DMS 273 treated with DMSO at 0.1 percent for 48 hours (cell line): ENCODE measurements at regions not wholly inside any gene's neighbourhood (a gene's known extent, or its start where the extent isn't known, plus 50 kb on each side); places are given as distances from the start of the nearest gene placed in this dataset.

Source experiments
- DNase-seq: peaks from one replicate; lab custom pipeline; 2025; lab: John Stamatoyannopoulos, UW

DNA sequence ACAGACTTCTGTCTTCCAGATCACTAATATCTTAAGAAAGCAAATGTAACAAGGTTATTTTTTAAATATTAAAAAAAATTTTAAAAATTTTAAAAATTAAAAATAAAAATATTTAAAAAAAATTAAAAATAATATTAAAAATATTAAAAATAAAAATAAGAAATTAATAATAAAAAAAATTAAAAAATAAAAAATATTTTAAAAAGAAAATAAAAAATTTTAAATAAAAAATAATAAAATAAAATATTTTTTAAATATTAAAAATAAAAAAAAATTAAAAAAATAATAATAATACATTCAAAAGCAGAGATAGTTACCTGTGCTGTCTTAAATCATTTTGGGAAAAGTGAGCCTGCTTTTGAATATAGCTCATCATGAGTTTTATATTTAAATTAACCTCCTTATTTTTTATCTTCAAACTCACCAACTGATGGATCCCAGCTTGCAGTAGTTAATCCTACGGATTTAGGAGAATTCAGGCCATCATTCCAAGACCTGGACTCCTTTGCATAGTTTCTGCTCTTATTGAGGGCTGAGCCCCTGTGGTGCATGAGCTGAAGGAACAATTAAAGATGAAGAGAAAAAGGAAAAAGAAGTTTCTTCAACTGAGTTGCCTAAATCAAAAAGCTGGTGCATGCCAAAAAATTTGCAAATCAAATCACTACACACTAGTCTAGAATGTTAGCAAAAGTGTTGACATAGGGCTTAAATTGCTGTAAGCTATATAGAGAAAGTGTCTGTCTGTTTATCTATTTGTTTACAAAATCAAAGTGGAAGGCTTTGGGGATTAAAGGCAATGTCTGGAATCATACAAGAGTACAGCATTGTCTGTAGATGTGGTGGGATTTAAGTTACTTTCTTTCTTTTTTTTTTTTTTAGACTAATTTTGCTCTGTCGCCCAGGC is 50.5 kb upstream of the ZNF438 start:
- DNase-seq = no peak

- peak; percentile 60 for DNase-seq
These were observed 52.1 kb upstream of the ZNF438 start for GRCh38 chr10:31083765-31084184.

DNA sequence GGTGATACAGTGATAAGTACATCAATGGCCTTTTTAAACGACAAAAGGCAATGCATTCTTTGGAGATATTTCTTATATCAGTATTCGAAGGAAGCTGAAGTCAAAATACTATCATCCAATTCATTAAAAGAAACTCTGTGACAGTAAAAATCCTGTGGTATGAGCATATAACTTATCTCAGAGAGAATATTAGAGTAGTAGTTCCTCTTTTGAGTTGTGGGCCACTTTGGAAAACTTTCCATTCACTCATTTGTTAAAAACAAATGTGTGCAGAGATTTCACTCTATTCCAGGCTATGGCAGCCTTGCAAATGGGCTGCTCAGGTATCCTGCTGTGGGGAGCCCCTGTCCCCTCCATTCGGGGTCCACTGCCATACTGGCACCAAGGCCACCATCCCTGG is 55.3 kb upstream of the ZNF438 start:
- no peak for DNase-seq

DNA sequence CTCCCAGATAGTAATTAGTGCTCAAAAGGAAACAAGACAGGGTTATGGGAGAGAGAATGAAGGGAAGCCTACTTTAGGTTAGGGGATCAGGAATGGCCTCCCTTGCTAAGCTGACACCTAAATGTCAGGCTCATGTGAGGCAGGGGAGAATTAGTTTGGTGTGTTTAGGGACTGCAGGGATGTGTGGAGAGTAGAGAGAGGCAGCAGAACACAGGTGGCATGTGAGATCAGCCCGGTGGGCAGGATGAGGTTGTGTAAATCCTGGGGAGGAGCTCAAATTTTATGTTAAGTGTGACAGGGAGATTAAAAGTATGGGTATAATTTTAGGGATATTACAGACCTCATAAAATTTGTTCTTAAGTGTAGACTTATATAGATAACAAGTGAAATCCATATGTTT is 56.2 kb upstream of the ZNF438 start:
- DNase-seq = no peak

- DNase-seq = no peak
These were observed 59.4 kb upstream of the ZNF438 start for GRCh38 chr10:31090894-31091607.

DNA sequence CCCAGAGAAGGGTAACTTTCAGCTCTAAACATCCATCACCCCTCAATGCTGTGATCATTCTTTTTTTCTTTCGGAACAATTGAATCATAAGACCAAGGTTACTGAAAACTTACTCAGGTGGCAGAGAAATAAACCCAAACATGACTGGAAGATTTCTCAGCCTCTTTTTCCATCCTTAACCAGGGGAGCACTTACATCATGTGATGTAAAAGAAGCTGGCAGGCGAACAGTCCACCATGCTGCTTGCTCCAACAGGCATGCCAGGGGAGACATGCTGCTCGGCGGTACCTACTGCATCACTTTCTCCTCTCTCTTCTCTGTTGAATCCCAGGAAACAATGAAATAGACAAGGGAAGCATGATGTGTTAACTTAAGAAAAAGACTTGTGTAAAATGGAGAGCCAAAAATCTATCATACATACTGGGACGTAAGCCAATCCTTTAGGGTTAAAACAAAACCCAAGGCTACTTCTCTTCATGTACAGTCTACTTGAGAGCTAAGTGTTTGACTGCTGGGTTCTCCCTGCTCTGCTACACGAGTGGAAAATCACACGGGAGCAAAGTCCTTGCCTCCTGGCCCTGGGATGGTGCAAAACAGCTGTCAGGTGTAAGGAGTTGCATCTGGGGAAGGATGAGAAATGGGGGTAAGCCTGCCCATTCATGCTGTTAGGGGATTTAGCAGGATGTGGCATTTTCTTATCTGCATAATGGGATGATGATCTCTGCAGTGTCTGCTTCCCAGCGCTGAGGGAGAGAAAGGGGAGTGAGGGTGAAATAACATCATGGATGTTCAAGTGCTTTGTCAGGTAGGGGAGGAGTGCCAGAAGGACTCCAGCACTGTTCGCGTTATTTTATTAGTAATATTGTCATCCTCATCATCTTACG is 64.3 kb upstream of the ZNF438 start:
- no peak for DNase-seq

GRCh38 chr10:31098046-31098445 is 66.4 kb upstream of the ZNF438 start:
- DNase-seq = no peak

DNA sequence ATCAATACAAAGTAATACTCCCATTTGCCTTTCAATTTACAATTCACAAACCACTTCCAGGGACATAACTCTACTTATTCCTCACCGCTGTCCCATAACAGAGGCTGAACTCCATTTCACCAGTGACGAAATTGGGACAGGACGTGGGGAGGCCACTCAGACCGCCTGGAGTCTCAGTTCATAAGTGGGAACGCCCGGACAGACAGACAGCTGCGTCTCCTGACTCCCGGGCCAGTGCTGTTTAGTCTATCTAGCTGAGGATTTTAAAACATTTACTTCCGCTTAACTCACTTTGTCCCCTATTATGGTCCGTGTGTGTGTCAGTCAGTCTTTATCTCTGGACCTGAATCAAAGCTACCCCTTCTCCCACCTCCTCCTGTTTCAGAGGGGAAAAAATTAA is 67.4 kb upstream of the ZNF438 start:
- no peak for DNase-seq

GRCh38 chr10:31099664-31100063 is 68.0 kb upstream of the ZNF438 start:
- DNase-seq = no peak

DNA sequence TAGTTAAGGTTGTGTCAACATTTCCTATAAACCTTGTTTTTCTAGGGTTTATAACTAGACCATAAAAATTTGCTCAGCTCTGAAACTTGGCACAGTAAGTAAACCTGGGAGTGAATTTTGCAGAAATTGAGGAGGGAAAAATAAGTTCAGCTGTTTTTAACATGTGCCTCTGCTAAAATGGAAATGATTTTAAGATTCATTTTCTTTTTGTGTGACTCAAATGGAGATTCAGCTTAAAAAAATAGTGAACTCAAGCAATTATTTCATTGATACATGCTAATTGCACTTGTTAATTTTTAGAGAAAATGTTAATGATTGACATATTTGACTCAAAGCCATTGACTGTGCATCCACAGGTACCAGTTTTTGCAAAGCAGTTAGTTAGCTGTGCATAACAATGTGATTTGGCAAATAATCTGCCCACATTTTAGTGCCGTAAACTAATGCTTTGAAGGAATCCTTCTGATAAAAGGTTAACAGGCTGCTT is 68.5 kb upstream of the ZNF438 start:
- DNase-seq = no peak

- no peak for DNase-seq
These were observed 69.0 kb upstream of the ZNF438 start for GRCh38 chr10:31100662-31101061.

GRCh38 chr10:31101123-31101522 is 69.5 kb upstream of the ZNF438 start:
- DNase-seq = no peak

- DNase-seq = no peak
These were observed 70.8 kb upstream of the ZNF438 start for GRCh38 chr10:31102421-31102820.

DNA sequence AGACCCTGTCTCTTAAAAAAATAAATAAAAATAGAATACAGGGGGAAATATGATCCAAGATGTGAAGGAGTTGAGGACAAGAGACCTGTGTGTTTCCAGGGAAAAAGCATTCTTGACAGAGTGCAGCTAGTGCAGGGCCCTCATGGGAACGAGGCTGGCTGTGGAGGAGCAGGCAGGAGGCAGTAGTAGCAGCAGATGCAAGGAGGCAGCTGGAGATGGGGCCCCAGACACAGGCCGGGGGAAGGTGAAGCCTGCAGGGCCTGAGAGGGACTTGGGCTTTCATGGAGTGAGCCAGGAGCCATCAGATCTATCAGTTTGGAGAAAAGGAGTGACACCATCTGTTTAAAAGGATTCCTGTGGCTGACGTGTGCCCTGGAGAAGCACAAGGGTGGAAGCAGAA is 71.4 kb upstream of the ZNF438 start:
- no peak for DNase-seq

DNA sequence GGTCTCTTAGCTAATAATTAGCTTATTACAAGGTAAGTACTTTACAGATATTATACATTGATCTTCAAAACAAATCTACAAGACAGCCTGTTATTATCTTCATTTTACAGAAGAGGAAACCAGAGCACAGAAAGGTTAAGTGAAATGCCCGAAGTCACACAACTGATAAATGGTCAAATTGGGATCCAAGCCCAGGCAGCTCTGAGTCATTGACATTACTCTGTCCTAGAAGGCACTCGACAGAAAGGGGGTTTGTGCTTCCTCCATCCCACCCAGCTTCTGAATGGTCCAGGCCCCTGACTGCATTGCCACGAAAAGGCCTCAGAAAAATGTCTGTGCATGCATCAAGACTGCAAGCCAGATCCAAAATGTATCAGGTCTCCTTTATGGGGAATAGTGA is 81.3 kb upstream of the ZNF438 start:
- DNase-seq = no peak

DNA sequence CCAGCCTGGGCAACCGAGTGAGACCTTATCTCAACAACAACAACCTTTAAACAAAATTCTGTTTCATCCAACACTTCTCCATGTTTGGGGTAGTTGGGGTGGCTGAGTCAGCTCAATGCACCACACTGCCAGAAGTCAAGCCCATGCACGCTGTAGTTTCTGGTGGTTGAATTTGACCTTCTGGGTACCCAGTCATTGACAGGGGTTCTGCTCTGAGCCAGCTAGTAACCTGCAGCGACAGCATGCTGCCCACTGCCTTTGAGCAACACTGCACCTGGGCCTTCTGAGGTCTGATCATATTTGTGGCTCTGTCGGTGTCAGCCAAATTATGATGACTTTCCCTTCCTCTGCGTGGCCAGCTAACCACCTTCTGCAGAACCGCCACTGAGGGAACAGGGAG is 84.6 kb upstream of the ZNF438 start:
- DNase-seq = no peak

DNA sequence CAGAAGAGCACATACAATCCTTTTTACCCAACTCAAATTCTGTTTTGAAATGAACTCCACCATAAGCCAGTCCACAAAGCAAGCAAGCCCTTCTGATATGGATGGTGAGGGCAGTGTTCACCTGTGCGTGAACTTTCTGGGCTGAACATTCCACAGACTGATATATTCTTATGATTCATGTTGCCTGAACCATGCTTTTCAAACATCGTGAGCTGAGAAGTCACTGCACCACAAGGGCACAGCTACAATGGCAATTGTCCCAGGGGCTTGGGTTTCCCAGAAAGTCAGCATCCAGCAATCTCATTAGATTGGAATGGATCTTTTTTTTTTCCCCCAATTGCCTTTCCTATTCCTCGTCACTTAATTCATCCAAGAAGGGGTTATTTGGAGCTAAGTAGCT is 86.9 kb upstream of the ZNF438 start:
- no peak for DNase-seq

DNA sequence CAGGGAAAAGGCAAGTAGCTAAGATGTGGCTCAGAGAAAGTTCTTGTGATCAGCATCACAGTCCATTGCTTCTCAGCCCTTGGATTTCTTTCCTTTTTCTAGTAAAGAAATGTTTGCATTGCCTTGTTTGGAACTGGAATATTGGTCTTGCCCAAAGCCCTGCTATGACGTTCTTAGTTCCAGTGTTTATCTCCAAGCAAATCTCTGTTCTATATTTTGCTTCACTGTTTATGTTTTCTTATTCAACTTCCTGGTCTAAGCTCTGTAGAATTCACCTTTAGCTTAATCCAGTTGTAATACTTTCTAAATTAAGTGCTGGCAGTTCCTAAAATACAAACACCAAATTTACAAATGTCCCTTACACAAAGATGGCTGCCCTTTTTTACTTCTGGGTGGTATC is 88.7 kb upstream of the ZNF438 start:
- DNase-seq = no peak

GRCh38 chr10:31120961-31121685 is 89.5 kb upstream of the ZNF438 start:
- DNase-seq = no peak

DNA sequence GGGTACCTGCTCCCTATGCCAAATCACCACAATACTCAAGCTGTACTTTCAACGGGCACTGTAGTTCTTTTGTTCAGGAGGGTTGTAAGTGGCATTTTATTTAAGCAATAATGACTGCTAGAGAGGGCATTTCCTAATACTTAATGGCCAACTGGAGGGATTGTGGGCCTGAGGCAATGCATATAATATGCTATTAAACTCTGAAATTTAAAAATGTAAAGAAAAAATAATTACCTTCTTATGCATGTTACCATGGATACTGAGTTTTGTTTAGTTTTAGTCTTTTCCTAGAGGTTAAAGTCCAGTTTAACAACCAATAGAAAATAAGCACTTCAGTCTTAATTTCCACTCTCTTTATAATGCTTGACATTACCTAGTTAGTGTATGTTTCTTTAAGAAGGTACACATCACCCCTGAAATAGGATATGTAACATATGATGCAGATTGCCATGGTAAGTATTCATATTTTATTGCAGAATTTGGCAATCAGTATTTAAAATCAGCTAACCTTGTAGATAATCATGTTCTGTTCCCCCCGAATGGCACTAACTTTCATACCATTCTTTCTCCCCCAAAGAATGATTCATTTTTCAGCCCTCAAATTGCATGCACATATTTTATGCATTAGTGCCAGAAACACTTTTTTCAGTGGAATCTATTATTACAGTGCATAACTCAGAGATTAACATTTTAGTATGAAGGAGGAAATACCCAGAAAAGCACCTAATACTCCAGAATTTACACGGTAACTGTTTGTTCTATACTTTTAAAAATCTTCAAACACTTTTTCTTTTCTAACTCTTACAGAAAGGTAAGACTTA is 90.3 kb upstream of the ZNF438 start:
- no peak for DNase-seq

- DNase-seq = peak; percentile 81
These were observed 92.3 kb upstream of the ZNF438 start for GRCh38 chr10:31123946-31124345.
